SW 1271 (cell line): ENCODE measurements at regions not wholly inside any gene's neighbourhood (a gene's known extent, or its start where the extent isn't known, plus 50 kb on each side); places are given as distances from the start of the nearest gene placed in this dataset.
"Not testable (repeated sequence)": the region's sequence is repeated elsewhere in the genome, so short reads cannot be mapped to it uniquely, and the experiment has no call there.

Source experiments
- DNase-seq, 2 experiments: peaks; one replicate each; lab custom pipeline; 2025; lab: John Stamatoyannopoulos, UW

- DNase-seq = no peak
These were observed 149.5 kb upstream of the HDAC4 start for GRCh38 chr2:239550357-239550756.

GRCh38 chr2:239549711-239550255, 149.0 kb upstream of the HDAC4 start:
- no peak for DNase-seq

GRCh38 chr2:239548965-239549595, 148.3 kb upstream of the HDAC4 start:
- no peak for DNase-seq

GRCh38 chr2:239548451-239548871, 147.6 kb upstream of the HDAC4 start:
- no peak for DNase-seq

GRCh38 chr2:239547140-239547539, 146.3 kb upstream of the HDAC4 start:
- not testable (repeated sequence) for DNase-seq

- no peak for DNase-seq
These were observed 145.7 kb upstream of the HDAC4 start for GRCh38 chr2:239546541-239546940.

- no peak for DNase-seq
These were observed 145.0 kb upstream of the HDAC4 start for GRCh38 chr2:239545741-239546392.

GRCh38 chr2:239544918-239545465, 144.2 kb upstream of the HDAC4 start:
- no peak for DNase-seq

GRCh38 chr2:239544143-239544917, 143.5 kb upstream of the HDAC4 start:
- DNase-seq = no peak

GRCh38 chr2:239543702-239544101, 142.9 kb upstream of the HDAC4 start:
- no peak for DNase-seq

- DNase-seq = no peak
These were observed 139.4 kb upstream of the HDAC4 start for GRCh38 chr2:239540174-239540573.

- DNase-seq = no peak
These were observed 138.9 kb upstream of the HDAC4 start for GRCh38 chr2:239539776-239540100.

GRCh38 chr2:239539083-239539775, 138.4 kb upstream of the HDAC4 start:
- DNase-seq = no peak

GRCh38 chr2:239538357-239539052, 137.7 kb upstream of the HDAC4 start:
- DNase-seq = no peak

- DNase-seq = no peak
These were observed 137.0 kb upstream of the HDAC4 start for GRCh38 chr2:239537633-239538356.

GRCh38 chr2:239536186-239536585, 135.4 kb upstream of the HDAC4 start:
- no peak for DNase-seq

- DNase-seq = no peak
These were observed 134.8 kb upstream of the HDAC4 start for GRCh38 chr2:239535413-239536144.

- DNase-seq = no peak
These were observed 134.0 kb upstream of the HDAC4 start for GRCh38 chr2:239534581-239535412.
